ENCODE measurements at regions not wholly inside any gene's neighbourhood (a gene's known extent, or its start where the extent isn't known, plus 50 kb on each side); places are given as distances from the start of the nearest gene placed in this dataset.
"Not testable (repeated sequence)": the region's sequence is repeated elsewhere in the genome, so short reads cannot be mapped to it uniquely, and the experiment has no call there.

DNA sequence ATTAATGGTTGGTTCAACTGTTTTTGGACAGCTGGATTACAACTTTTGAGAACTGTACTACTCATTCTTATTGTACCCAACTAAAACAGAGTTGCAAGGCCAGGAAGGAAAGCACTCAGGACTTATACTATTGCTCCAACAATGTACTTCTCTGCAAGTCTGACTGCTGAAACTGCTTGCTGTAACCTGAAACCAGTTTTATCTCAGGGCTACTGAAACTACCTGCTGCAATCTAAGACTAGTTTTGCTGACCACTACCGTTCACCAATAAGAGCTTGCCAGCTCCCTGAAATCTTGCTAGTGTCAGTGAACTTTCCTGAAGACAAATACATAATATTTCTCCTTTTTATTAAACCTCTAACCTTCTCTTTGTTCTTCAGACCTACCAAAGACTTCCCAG lies 157.3 kb downstream of the CDCA7 start:
- WGBS, 2 experiments (ENCODE audit: insufficient coverage in 2 of 2) = 78 to 88% methylated on average over 1 of the region's 1 CpG
- Histone ChIP-seq H3K9me3 (ENCODE audit: control insufficient read depth, low read length) (no peaks in the 10 kb centered on the region), H3K4me3 (ENCODE audit: extremely low read depth, insufficient read depth, low read length, poor library complexity, severe bottlenecking) (no peak overlapping the region), H3K36me3 (ENCODE audit: control insufficient read depth, insufficient read depth, low read length) (no peaks in the 10 kb centered on the region), H3K27ac (ENCODE audit: low read depth, low read length, severe bottlenecking) (no peak overlapping the region), H3K4me1 (ENCODE audit: control insufficient read depth, insufficient read depth, low read length, poor library complexity, severe bottlenecking) (no peaks in the 10 kb centered on the region)

DNA sequence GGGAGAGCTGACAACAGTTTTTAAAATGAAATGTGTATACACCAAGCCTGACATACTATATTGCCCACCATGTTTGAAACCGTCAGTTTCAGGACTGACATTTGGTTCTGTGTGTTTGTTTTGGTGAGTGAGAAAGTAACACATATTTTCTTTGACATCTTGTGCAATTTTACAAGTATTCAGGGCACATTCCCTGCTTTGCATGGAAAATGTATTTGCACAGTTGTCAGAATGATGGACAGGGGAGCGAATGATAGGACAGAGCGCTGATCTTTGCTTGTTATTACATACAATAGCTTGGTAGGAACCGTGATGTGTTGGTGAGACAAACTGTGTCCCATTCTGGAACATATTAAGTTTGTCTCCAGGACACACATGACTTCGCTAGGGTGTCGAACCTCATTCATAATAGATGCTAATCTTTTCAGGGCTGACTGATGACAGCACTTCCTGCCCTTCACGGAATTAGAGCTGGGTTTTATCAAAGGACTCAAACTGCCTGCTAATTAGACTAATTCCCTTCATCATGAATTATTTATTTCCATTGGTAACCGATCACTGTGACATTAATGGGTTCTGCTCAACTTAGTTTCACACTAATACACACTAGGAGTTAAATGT lies 158.5 kb downstream of the CDCA7 start:
- Histone ChIP-seq H3K36me3 (ENCODE audit: control insufficient read depth, insufficient read depth, low read length) (no peaks in the 10 kb centered on the region), H3K27ac (ENCODE audit: low read depth, low read length, severe bottlenecking) (no peak overlapping the region), H3K4me1 (ENCODE audit: control insufficient read depth, insufficient read depth, low read length, poor library complexity, severe bottlenecking) (no peaks in the 10 kb centered on the region), H3K9me3 (ENCODE audit: control insufficient read depth, low read length) (no peaks in the 10 kb centered on the region), H3K4me3 (ENCODE audit: extremely low read depth, insufficient read depth, low read length, poor library complexity, severe bottlenecking) (no peak overlapping the region)
- WGBS, 2 experiments (ENCODE audit: insufficient coverage in 2 of 2) = 82 to 84% methylated on average over 5 to 6 of the region's 8 CpGs

DNA sequence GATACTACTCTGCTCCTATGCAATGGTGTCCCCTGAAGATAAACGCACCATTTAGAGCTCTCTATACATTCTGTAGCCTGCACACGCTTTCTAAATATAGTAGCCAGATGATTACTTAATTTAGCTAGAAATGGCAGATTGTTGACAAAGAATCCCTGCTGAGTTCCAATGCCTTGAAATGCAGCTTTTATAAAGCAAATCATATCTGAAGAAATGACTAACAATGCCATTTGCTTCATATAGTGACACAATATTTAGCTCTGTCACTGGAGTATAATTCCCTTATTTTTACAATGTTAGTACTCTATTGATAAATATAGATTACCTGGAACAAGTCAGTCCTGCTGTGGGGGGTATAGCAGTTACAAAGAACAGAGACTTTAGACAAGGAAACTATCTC lies 166.2 kb downstream of the CDCA7 start:
- H3K27ac ChIP-seq (ENCODE audit: low read depth, low read length, severe bottlenecking) = no peak overlapping the region
- no peaks in the 10 kb centered on the region for H3K4me1 ChIP-seq (ENCODE audit: control insufficient read depth, insufficient read depth, low read length, poor library complexity, severe bottlenecking)
- H3K36me3 ChIP-seq (ENCODE audit: control insufficient read depth, insufficient read depth, low read length) = no peaks in the 10 kb centered on the region
- H3K4me3 ChIP-seq (ENCODE audit: extremely low read depth, insufficient read depth, low read length, poor library complexity, severe bottlenecking) = no peak overlapping the region
- no peaks in the 10 kb centered on the region for H3K9me3 ChIP-seq (ENCODE audit: control insufficient read depth, low read length)
- 100% methylated on average over 1 of the region's 2 CpGs; no CpG with 5 or more reads in 1 of the 2 experiments for WGBS, 2 experiments (ENCODE audit: insufficient coverage in 2 of 2)

DNA sequence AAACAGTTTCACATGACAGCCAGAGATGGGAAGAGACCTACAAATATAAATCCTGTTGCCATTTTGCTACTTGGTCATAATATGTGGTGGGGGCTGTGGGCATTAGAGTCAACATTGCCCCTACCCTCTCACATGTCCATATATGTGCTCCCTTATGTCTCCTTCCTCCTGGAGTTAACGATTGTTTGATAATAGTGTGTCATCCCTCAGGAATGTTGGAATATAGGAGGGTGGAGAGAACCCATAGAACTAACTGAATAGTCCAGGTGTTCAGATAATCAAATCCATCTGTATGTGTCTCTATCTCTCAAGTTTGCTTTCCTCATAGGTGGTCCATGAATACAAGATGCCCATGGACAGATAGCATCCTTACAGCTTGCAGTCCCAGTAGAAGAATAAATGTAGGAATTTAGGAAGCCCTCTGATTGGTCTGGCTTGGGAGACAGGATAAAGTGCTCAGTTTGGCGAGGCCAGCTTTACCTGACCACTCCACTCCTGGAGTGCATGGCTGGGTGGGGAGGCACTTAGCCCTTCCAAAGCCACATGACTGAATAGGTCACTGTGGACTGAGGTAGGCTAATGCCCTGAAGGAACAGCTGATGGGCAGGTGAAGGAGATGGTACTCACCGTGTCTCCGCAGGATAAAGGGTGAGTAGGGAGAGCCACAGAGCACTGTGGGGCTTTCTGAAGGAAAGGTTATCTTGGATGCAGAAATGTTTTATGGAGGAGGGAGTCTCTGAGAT lies 166.9 kb downstream of the CDCA7 start:
- H3K9me3 ChIP-seq (ENCODE audit: control insufficient read depth, low read length) = no peaks in the 10 kb centered on the region
- H3K4me1 ChIP-seq (ENCODE audit: control insufficient read depth, insufficient read depth, low read length, poor library complexity, severe bottlenecking) = no peaks in the 10 kb centered on the region
- no peak overlapping the region for H3K4me3 ChIP-seq (ENCODE audit: extremely low read depth, insufficient read depth, low read length, poor library complexity, severe bottlenecking)
- H3K36me3 ChIP-seq (ENCODE audit: control insufficient read depth, insufficient read depth, low read length) = no peaks in the 10 kb centered on the region
- H3K27ac ChIP-seq (ENCODE audit: low read depth, low read length, severe bottlenecking) = no peak overlapping the region
- WGBS, 2 experiments (ENCODE audit: insufficient coverage in 2 of 2) = 92 to 100% methylated on average over 2 to 3 of the region's 4 CpGs

DNA sequence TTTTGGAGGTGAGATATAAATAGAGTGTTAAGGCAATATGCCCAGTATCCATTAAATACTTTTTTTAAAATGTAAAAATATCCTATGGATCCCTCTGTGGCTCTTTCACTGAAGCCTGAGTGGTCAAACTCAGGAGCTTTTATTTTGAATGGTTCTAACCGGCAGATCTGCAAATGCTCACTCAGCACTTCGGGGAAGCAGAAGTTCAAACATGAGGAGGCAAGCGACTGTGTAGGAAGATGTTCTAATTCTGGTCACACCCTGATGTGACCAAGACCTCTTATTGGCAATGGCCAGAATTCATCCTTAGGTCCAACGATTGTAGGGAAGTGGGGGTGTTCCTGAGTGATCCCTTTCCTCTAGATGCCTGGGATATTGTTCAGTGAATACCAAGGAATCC lies 168.8 kb downstream of the CDCA7 start:
- no peak overlapping the region for H3K4me3 ChIP-seq (ENCODE audit: extremely low read depth, insufficient read depth, low read length, poor library complexity, severe bottlenecking)
- WGBS, 2 experiments (ENCODE audit: insufficient coverage in 2 of 2) = 68 to 71% methylated on average over 3 to 4 of the region's 4 CpGs
- no peaks in the 10 kb centered on the region for H3K4me1 ChIP-seq (ENCODE audit: control insufficient read depth, insufficient read depth, low read length, poor library complexity, severe bottlenecking)
- H3K9me3 ChIP-seq (ENCODE audit: control insufficient read depth, low read length) = no peaks in the 10 kb centered on the region
- H3K27ac ChIP-seq (ENCODE audit: low read depth, low read length, severe bottlenecking) = no peak overlapping the region
- H3K36me3 ChIP-seq (ENCODE audit: control insufficient read depth, insufficient read depth, low read length) = no peaks in the 10 kb centered on the region

DNA sequence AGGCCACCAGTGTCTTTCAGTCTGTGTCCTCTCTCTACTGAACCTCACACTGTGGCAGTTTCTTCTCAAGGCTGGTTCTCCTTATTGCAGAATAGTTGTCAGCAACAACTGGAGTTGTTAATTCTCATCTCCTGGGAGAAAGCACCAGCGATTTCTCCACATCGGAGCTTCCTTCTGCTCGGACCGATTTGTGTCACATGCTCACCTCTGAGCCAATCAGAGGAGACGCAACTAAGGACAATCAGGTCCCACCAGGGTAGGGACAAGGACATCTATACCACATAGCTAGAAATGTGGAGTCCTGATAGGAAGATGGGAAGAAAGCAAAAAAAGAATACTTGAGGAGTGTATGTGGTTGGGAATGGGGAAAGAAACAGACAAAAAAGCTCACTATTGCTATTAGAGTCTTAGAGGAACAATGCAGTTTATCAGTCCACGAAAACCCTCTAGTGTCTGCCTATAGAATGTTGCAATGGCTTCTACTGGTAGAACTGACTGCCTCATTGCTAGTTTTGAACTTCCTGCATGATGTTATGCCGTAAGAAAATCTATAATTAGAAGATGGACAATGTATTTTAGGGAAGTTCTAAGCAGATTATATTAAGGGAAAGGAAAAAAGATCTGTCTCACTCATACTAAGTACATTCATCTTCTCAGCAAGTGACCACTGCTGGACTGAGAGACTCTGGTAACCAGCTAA lies 169.7 kb downstream of the CDCA7 start:
- H3K4me3 ChIP-seq (ENCODE audit: extremely low read depth, insufficient read depth, low read length, poor library complexity, severe bottlenecking) = no peak overlapping the region
- no peaks in the 10 kb centered on the region for H3K4me1 ChIP-seq (ENCODE audit: control insufficient read depth, insufficient read depth, low read length, poor library complexity, severe bottlenecking)
- no peak overlapping the region for H3K27ac ChIP-seq (ENCODE audit: low read depth, low read length, severe bottlenecking)
- H3K9me3 ChIP-seq (ENCODE audit: control insufficient read depth, low read length) = no peaks in the 10 kb centered on the region
- H3K36me3 ChIP-seq (ENCODE audit: control insufficient read depth, insufficient read depth, low read length) = no peaks in the 10 kb centered on the region
- WGBS, 2 experiments (ENCODE audit: insufficient coverage in 2 of 2) = 96 to 98% methylated on average over 3 to 5 of the region's 7 CpGs

DNA sequence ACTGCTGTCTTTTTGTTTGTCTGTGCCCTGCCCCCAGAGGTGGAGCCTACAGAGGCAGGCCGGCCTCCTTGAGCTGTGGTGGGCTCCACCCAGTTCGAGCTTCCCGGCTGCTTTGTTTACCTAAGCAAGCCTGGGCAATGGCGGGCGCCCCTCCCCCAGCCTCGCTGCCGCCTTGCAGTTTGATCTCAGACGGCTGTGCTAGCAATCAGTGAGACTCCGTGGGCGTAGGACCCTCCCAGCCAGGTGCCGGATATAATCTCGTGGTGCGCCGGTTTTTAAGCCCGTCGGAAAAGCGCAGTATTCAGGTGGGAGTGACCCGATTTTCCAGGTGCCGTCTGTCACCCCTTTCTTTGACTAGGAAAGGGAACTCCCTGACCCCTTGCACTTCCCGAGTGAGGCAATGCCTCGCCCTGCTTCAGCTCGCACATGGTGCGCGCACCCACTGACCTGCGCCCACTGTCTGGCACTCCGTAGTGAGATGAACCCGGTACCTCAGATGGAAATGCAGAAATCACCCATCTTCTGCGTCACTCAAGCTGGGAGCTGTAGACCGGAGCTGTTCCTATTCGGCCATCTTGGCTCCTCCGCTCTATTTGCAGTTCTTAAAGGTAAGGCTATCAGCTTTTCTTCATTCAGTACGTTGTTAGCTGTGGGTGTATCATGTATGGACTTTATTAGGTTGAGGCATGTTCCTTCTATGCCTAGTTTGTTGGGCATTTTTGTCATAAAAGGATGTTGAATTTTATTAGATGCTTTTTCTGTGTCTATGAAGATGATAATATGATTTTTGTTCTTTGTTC lies 178.3 kb downstream of the CDCA7 start:
- H3K9me3 ChIP-seq (ENCODE audit: control insufficient read depth, low read length); H3K4me3 ChIP-seq (ENCODE audit: extremely low read depth, insufficient read depth, low read length, poor library complexity, severe bottlenecking): not testable (repeated sequence)
- 84 to 85% methylated on average over 22 to 25 of the region's 32 CpGs for WGBS, 2 experiments (ENCODE audit: insufficient coverage in 2 of 2)

DNA sequence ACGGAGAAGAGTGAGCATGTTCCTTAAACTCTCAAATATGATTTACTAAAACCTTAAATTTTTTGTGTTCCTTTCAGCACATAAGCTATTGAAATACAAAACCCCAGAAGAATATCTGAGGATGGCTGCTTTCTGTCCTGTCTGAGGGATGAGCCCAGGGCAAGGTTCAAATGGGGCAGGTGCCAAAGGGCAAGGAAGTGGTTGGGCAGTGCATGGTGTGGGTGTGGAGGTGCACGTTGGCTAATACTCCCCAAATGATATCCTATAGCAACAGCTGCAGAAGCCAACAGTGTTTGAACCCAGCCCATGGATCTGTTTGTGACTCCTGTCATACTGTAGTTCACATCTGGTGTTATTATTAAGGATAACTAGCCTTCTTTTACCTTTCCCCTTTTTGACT lies 183.0 kb downstream of the CDCA7 start:
- 80% methylated on average over 1 of the region's 2 CpGs; no CpG with 5 or more reads in 1 of the 2 experiments for WGBS, 2 experiments (ENCODE audit: insufficient coverage in 2 of 2)
- no peak overlapping the region for H3K27ac ChIP-seq (ENCODE audit: low read depth, low read length, severe bottlenecking)
- no peak overlapping the region for H3K4me3 ChIP-seq (ENCODE audit: extremely low read depth, insufficient read depth, low read length, poor library complexity, severe bottlenecking)
- H3K4me1 ChIP-seq (ENCODE audit: control insufficient read depth, insufficient read depth, low read length, poor library complexity, severe bottlenecking) = no peaks in the 10 kb centered on the region
- no peaks in the 10 kb centered on the region for H3K9me3 ChIP-seq (ENCODE audit: control insufficient read depth, low read length)
- no peaks in the 10 kb centered on the region for H3K36me3 ChIP-seq (ENCODE audit: control insufficient read depth, insufficient read depth, low read length)

More for the DNA sequence above, 178.3 kb downstream of the CDCA7 start:
- not testable (repeated sequence) for H3K4me1 ChIP-seq (ENCODE audit: control insufficient read depth, insufficient read depth, low read length, poor library complexity, severe bottlenecking); H3K27ac ChIP-seq (ENCODE audit: low read depth, low read length, severe bottlenecking); H3K36me3 ChIP-seq (ENCODE audit: control insufficient read depth, insufficient read depth, low read length)

DNA sequence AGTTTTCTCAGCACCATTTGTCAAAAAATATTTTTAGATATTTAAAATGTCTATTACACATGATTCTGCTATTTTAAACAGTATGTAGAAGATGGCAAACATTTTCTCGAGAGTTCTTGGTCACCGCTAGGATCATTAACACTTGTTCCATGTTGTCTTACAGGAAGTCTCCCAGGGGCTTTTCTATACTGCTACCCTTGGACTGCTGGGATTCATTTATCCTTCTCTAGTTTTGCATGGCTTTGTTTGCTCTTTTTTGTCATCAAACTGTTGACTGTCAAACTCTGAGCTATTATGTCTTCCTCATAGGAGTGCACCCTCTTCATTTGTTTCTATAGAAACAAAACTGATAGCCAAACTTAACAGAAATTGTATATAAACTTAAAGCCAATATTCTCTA lies 184.9 kb downstream of the CDCA7 start:
- WGBS, 2 experiments (ENCODE audit: insufficient coverage in 2 of 2) = 83 to 100% methylated on average over 2 of the region's 2 CpGs

DNA sequence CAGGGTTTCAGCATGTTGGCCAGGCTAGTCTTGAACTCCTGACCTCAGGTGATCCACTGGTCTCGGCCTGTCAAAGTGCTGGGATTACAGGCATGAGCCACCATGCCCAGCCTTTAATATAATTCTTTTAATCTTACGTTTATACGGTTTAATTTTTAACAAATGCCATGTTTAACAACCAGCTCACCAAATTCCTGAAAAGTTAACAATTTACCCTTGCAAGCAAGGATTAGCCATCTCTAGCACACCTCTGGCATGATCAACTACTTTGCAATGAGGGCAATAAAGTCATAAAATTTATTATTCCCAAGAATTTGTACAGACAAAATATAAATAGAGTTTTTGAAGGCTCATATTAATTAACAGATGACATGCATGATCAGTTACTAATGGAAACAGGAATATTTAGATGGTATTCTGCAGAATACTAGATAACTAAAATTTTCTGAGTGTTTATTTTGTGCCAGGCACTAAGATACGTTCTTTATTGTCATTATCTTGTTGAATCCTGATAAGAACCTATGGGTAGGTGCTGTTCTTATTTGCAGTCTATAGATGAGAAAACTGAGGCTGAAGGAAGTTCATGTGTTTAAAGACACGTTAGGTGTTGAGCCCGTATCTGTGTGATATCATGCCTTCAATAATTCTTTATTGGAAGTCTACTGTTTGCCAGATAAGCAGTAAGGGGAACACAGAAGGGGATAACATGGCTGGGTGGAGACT lies 190.1 kb downstream of the CDCA7 start:
- H3K9me3 ChIP-seq (ENCODE audit: control insufficient read depth, low read length) = no peaks in the 10 kb centered on the region
- H3K27ac ChIP-seq (ENCODE audit: low read depth, low read length, severe bottlenecking) = no peak overlapping the region
- H3K36me3 ChIP-seq (ENCODE audit: control insufficient read depth, insufficient read depth, low read length) = no peaks in the 10 kb centered on the region
- H3K4me3 ChIP-seq (ENCODE audit: extremely low read depth, insufficient read depth, low read length, poor library complexity, severe bottlenecking) = no peak overlapping the region
- 81 to 86% methylated on average over 5 to 6 of the region's 6 CpGs for WGBS, 2 experiments (ENCODE audit: insufficient coverage in 2 of 2)
- H3K4me1 ChIP-seq (ENCODE audit: control insufficient read depth, insufficient read depth, low read length, poor library complexity, severe bottlenecking) = no peaks in the 10 kb centered on the region

More for the DNA sequence above, 184.9 kb downstream of the CDCA7 start:
- no peaks in the 10 kb centered on the region for H3K4me1 ChIP-seq (ENCODE audit: control insufficient read depth, insufficient read depth, low read length, poor library complexity, severe bottlenecking)
- no peak overlapping the region for H3K27ac ChIP-seq (ENCODE audit: low read depth, low read length, severe bottlenecking)
- H3K4me3 ChIP-seq (ENCODE audit: extremely low read depth, insufficient read depth, low read length, poor library complexity, severe bottlenecking) = no peak overlapping the region
- H3K36me3 ChIP-seq (ENCODE audit: control insufficient read depth, insufficient read depth, low read length) = no peaks in the 10 kb centered on the region
- H3K9me3 ChIP-seq (ENCODE audit: control insufficient read depth, low read length) = no peaks in the 10 kb centered on the region
